KMS-11 (cell line): ENCODE measurements at regions not wholly inside any gene's neighbourhood (a gene's known extent, or its start where the extent isn't known, plus 50 kb on each side); places are given as distances from the start of the nearest gene placed in this dataset.

ENCODE experiments used
- H2AFZ ChIP-seq: fragments of 200-600 bp; sonication (generic); 2 replicates; pipeline ENCODE4 v1.6.1; 2016; ENCODE audit warnings: antibody characterized with exemption, mixed run types, low read depth
- H3K27ac ChIP-seq: fragments of 200-600 bp; sonication (generic); 2 replicates; pipeline ENCODE4 v1.6.1; 2016; ENCODE audit warnings: mild to moderate bottlenecking, mixed run types
- H3K27me3 ChIP-seq: fragments of 200-600 bp; sonication (generic); 2 replicates; pipeline ENCODE4 v1.6.1; 2017; ENCODE audit warnings: mild to moderate bottlenecking, low read depth, mixed run types, moderate library complexity; ENCODE audit not compliant: insufficient read depth
- H3K36me3 ChIP-seq: fragments of 200-600 bp; sonication (generic); 2 replicates; pipeline ENCODE4 v1.6.1; 2017; ENCODE audit warnings: mild to moderate bottlenecking, mixed run types; ENCODE audit not compliant: insufficient read depth
- H3K4me1 ChIP-seq: fragments of 200-600 bp; sonication (generic); 2 replicates; pipeline ENCODE4 v1.6.1; 2016; ENCODE audit warnings: mild to moderate bottlenecking, low read depth, mixed run types; ENCODE audit not compliant: poor library complexity, severe bottlenecking
- H3K4me2 ChIP-seq: fragments of 200-600 bp; sonication (generic); 2 replicates; pipeline ENCODE4 v1.7.0; 2016; ENCODE audit warnings: mild to moderate bottlenecking, mixed run types
- H3K4me3 ChIP-seq: fragments of 200-600 bp; sonication (generic); IDR thresholded peaks from 2 replicates; pipeline ENCODE4 v1.6.1; 2017; ENCODE audit warnings: low read depth, low read length, mixed read lengths; ENCODE audit not compliant: insufficient read depth
- H3K79me2 ChIP-seq: fragments of 200-600 bp; sonication (generic); 2 replicates; pipeline ENCODE4 v1.6.1; 2016; ENCODE audit warnings: low read depth, mixed run types; ENCODE audit not compliant: insufficient read depth
- H3K9ac ChIP-seq: fragments of 200-600 bp; sonication (generic); 2 replicates; pipeline ENCODE4 v1.6.1; 2016; ENCODE audit warnings: mild to moderate bottlenecking, mixed run types
- H4K20me1 ChIP-seq: fragments of 200-600 bp; sonication (generic); 2 replicates; pipeline ENCODE4 v1.6.1; 2016; ENCODE audit warnings: mild to moderate bottlenecking, mixed run types; ENCODE audit not compliant: insufficient read depth
- TF ChIP-seq, protein P1 (sequence below): fragments of 200-600 bp; sonication (generic); conservative IDR thresholded peaks from 2 replicates; pipeline ENCODE4 v1.6.1; 2017; ENCODE audit warnings: low read depth, mild to moderate bottlenecking, antibody characterized with exemption, low read length, moderate library complexity, mixed read lengths

GRCh38 chr17:69744512-69745070 lies 330.1 kb downstream of the MAP2K6 start:
- Histone ChIP-seq H2AFZ (no peak overlapping the region), H3K27ac (no peak overlapping the region), H3K79me2 (no peaks in the 10 kb centered on the region), H3K36me3 (no peaks in the 10 kb centered on the region), H3K27me3 (no peaks in the 10 kb centered on the region), H3K9ac (no peak overlapping the region), H3K4me1 (no peaks in the 10 kb centered on the region), H3K4me3 (no peak overlapping the region), H3K4me2 (no peak overlapping the region), H4K20me1 (no peaks in the 10 kb centered on the region)
- TF ChIP-seq, protein P1, sequence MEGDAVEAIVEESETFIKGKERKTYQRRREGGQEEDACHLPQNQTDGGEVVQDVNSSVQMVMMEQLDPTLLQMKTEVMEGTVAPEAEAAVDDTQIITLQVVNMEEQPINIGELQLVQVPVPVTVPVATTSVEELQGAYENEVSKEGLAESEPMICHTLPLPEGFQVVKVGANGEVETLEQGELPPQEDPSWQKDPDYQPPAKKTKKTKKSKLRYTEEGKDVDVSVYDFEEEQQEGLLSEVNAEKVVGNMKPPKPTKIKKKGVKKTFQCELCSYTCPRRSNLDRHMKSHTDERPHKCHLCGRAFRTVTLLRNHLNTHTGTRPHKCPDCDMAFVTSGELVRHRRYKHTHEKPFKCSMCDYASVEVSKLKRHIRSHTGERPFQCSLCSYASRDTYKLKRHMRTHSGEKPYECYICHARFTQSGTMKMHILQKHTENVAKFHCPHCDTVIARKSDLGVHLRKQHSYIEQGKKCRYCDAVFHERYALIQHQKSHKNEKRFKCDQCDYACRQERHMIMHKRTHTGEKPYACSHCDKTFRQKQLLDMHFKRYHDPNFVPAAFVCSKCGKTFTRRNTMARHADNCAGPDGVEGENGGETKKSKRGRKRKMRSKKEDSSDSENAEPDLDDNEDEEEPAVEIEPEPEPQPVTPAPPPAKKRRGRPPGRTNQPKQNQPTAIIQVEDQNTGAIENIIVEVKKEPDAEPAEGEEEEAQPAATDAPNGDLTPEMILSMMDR = no peak

DNA sequence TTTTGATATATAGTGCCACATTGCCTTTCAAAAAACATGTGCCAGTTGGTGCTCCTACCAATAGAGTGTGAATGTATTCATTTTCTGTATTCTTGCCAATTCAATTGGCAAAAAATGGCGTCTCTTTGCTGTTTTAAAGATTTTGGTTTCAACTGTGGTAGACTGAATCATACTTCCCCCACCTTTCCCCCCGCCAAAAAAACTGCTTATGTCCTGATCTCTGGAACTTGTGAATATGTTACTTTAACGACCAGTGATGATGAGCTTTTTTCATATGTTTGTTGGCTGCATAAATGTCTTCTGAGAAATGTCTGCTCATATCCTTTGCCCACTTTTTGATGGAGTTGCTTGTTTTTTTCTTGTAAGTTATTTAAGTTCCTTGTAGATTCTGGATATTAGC lies 325.1 kb upstream of the KCNJ16 start:
- TF ChIP-seq, protein P1 = no peak
- H3K27me3 ChIP-seq = no peaks in the 10 kb centered on the region
- H3K4me3 ChIP-seq = no peak overlapping the region
- H3K36me3 ChIP-seq = no peaks in the 10 kb centered on the region
- no peak overlapping the region for H3K9ac ChIP-seq
- H3K4me2 ChIP-seq = no peak overlapping the region
- H4K20me1 ChIP-seq = no peaks in the 10 kb centered on the region
- no peaks in the 10 kb centered on the region for H3K79me2 ChIP-seq
- H3K4me1 ChIP-seq = no peaks in the 10 kb centered on the region
- no peak overlapping the region for H3K27ac ChIP-seq
- H2AFZ ChIP-seq = no peak overlapping the region

GRCh38 chr17:69757688-69758430 lies 317.2 kb upstream of the KCNJ16 start:
- Histone ChIP-seq H3K4me1 (no peaks in the 10 kb centered on the region), H3K79me2 (no peaks in the 10 kb centered on the region), H4K20me1 (no peaks in the 10 kb centered on the region), H3K36me3 (no peaks in the 10 kb centered on the region), H3K27me3 (no peaks in the 10 kb centered on the region), H3K4me3 (no peak overlapping the region), H3K27ac (no peak overlapping the region), H3K9ac (no peak overlapping the region), H2AFZ (no peak overlapping the region), H3K4me2 (no peak overlapping the region)
- TF ChIP-seq, protein P1 = no peak

DNA sequence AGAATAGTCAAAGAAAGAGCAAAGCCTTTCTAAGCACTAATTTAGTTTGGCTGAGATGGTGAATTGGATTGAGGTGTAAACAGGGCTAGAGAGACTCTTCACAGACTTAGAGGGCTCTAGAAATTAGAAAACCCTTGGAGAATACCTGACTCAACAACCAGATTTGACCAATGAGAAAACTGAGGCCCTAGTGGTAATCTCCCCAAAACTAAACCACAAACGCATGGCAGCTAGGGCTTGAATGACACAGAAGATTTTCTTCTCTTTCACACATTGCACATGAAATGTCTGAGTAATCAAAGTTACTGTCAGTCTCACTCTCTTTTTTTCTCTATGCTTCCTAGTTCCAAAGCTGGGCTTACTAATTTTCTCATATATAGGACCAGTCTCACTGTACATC lies 314.5 kb upstream of the KCNJ16 start:
- Histone ChIP-seq H3K27me3 (no peaks in the 10 kb centered on the region), H3K4me2 (no peak overlapping the region), H2AFZ (no peak overlapping the region), H3K79me2 (no peaks in the 10 kb centered on the region), H3K27ac (no peak overlapping the region), H4K20me1 (no peaks in the 10 kb centered on the region), H3K4me3 (no peak overlapping the region), H3K36me3 (no peaks in the 10 kb centered on the region), H3K4me1 (no peaks in the 10 kb centered on the region), H3K9ac (no peak overlapping the region)
- TF ChIP-seq, protein P1 = no peak
